Mucosa of gallbladder (tissue), 1 donor: ENCODE measurements at regions not wholly inside any gene's neighbourhood (a gene's known extent, or its start where the extent isn't known, plus 50 kb on each side); places are given as distances from the start of the nearest gene placed in this dataset.

Source experiments
- DNase-seq: peaks from one replicate; pipeline ENCODE4 v3.0.0-alpha.2; 2020; ENCODE audit warnings: low spot score
- donor health status: DM: no; HTN: no; CAD: no.

DNA sequence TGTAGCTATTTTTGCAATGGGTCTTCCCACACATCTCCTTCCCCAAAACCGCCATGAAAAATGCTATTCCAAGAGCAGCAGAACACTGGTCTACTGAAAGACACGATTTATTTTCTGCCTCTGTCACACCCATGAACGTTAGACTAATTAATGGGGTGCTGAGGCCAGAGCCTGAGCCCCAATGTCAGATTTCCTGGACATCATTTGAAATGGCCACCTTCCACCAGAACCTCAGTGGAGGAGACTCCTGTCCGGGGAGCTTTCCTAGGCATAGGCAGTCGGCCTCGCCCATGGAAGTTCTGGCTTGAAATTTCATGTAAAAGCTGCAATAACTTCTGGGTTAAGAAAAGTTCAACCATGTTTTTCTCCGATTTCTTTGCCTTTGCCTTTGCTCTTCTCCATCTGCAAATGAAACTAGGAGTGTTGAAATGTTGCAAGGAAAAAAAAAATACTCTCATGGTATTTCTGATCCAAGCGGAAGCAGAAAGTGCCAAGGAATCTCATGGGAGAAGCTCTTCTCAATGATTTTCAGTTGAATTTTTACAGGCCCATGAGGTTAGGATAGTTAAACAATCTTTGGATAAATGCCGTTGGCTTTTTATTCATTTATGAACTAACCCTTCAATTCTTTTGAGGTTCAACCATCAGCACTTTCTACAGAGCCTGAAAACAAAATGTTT, 570.8 kb upstream of the MGMT start:
- no peak for DNase-seq

GRCh38 chr10:128896963-128897362, 570.1 kb upstream of the MGMT start:
- no peak for DNase-seq

- DNase-seq = no peak
These were observed 569.5 kb upstream of the MGMT start for GRCh38 chr10:128897401-128898129.

GRCh38 chr10:128898133-128898915, 568.7 kb upstream of the MGMT start:
- DNase-seq = no peak

DNA sequence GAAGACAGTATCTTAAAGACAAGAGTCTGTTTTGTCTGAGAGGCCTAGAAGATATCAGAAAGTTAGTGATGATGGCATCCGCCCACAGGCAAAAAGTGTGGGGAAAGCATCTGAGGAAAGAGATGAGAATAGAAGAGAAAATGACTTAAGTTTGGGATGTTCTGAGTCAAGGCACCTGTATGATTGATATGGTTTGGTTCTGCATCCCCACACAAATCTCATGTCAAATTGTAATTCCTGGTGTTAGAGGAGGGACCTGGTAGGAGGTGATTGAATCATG, 568.2 kb upstream of the MGMT start:
- no peak for DNase-seq

DNA sequence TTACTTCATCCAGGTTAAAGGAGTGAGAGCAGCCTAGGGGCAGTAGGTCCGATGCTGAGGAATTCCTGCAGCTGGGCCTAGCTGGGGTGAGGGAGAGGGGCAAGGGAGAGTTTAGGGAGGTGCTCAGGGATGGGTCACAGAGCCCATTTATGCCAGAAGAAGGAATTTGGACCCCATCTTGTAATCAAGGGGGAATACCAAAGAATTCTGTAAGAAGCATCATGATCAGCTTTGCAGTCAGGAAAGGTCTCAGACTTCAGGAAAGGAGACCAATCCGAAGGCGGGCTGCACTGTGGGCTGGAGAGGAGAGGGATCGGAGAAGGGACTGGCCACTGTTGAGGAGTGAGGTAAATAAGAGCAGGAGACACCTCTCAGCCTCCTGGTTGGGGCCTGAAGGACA, 566.6 kb upstream of the MGMT start:
- no peak for DNase-seq

DNA sequence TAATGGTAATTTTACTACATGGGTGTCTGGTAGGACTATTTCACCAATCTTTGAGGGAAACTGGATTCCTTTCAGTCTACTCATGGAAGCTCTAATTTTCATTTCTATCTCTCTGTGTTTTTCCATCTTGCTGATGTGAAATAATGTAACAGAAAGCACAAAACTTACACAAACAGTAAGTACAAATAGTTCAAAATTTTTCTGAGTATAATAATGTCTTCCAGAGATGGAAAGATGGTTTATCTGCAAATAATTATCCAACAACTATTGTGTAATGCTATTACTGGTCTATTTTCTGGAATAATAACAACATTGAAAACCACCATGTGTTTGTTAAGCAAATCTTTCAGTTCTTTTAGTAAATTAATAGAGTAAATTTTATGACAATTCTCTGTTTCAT, 565.8 kb upstream of the MGMT start:
- DNase-seq = no peak

DNA sequence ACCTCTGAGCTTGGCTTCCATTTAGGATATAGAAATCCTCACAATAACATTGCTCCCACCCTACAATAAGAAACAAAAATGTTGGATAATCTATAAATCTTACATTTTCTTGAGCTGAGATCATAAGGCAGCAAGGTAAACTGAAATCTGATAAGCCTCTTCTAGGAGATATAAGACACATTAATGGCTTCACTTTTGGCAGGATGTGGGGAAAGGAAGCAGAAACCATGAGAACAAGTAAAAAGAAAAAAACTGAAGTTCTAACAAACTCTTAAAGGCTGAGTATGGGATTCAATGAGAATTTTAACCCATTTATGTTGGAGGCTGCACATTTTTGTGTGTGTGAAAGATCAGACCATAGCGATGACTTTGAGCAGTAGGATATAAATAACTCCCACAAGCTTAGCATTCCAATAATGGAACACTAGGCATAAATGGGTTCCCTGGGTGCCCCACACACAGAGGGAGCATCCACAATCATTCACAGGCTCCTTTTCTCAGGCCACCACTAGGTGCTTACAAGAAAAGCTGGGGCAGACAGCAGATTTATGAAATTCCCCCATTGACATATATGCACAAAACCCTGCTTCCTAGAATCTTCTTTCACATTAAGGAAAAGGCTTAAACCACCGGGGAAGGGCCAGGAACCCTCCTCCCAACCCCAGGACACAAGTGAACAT, 564.9 kb upstream of the MGMT start:
- no peak for DNase-seq

DNA sequence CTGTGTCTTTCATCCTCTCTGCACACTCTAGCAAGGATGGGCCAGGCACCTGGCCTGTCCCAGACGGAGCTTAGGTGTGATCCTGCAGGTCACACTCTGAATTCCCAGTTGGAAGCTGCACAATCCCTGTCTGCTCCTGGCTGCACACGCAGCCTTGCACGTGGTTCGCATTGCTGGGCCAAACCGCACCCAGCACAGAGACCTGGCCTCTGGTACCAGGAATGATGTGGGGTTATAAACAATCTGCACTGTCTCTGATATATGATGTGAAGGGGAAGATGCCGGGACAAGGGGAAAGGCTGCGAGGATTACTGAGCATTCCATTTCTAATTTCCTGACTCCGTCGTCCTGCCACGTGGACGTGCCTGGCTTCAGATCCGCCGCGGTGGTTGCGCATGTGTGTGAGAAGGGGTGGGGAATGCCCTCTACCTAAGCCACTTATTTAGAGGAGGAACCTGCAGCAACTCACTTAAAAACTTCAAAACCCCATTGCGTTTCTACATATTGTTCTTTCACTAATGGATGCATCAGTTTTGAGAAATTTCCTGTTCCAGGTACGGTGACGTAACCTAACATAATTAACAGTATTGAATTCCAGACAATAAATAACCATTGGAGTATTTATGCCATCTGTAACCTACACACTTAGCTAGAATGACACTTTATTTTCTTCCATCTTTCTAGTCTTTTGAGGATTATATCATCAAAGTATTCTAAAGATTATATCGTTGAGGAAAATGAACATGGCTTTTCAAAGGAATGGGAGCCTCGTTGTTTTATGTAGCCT, 559.7 kb upstream of the MGMT start:
- no peak for DNase-seq

DNA sequence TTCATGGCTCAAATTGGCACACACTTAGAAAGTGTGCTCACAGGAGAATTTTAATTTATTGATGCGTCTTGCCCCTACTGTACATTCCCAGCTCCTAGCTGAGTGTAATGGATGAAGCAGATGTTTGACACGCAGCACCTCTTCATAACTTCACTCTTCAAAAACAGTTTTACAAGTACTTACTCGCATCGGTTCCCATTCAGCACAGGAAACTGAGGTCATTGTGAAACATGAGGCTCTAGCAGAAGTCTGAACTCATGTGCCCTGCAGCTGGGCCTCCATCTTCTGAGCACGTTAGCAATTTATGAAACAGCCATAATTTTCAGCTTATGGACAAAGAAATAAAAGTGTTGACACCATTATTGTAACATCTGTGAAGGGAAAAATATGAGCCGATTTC, 558.9 kb upstream of the MGMT start:
- DNase-seq = no peak

DNA sequence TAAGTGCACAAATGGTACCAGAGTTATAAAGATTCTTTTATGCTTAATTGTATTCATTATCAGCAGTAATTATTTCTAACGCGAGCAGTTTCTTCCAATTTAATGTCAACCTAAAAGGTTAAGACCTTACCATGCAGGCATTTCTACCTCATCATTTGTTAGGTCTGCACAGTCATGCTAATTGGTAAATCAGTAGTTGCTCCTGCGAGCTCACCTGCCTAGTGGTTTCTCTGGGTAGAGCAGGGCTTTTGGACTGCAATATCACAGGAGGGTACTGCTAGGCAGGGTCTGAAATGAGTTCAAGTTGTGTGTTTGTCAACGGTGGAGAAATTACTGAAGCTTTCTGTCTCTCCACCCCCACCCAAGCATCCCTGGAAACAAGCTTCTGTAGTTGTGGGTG, 558.5 kb upstream of the MGMT start:
- DNase-seq = no peak

DNA sequence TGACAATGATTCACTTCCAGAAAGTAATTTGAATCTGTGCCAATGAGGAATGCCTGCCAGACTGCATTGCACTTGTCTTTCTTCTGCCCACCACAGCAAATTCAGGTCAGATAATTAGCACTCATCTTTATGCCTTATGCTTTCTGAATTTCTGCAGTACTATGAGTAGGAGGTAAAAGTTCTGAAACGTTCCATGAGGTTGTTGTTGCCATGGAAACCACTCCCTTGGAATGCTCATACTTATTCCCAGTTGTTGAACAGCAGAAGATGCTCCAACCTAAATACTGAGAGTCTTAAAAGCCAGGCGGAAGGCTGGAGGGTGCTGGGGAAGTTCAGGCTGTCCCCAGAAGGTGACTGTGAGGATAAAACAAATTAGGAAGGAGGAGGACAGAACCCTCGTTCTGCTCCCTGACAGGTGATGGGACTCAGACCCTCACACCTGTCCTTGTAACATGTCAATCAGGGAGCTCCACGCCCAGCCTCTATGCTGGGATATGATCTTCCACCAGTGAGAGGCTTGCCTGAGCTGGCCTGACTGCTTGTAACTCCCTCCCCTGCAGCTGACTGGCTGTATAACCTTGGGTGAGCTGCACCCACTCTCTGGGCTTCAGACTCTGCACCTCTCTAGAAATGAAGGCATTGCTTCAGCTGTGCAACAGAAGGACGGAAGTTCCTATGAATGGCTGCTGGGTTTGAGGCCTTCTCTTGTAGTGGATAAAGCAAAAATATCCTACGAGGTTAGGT, 554.3 kb upstream of the MGMT start:
- DNase-seq = no peak

DNA sequence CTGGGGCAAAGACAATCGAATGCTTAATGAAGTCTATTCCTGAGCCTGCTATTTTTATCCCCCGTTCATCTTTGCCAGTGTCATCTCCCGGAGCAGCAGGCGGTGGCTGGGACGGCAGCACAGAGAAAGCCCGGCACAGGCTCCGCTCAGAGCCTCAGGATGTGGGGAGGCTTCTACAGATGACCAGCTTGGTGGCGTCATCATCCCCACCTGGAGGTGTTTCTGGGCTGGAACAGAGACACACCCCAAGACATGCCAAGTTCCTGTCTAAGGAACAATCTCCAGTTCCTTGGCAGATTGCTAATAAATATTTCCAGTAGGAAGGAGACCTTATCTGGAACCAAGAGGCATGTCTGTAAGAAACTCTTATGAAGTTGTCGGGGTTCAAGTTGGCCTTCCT, 552.4 kb upstream of the MGMT start:
- no peak for DNase-seq

DNA sequence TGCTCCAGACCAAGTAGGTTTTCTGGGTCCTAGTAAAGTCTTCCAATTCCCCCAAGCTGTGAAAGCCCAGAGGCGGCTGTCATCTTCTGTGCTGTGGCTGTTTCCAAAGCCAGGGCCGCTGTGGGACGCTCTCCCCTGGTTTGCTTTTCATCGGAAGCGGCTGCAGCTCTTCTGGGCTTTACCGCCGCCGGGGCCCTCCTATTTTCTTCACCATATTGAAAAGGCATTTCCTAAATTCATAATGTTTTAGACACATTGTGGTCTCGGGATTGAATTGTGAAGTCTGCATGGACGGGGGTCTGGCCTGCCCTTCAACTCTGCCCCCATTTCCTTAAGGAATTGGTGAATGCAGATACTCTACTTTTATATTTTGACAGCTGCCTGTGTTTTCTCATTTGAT, 551.4 kb upstream of the MGMT start:
- DNase-seq = no peak

- no peak for DNase-seq
These were observed 550.7 kb upstream of the MGMT start for GRCh38 chr10:128916383-128916782.

DNA sequence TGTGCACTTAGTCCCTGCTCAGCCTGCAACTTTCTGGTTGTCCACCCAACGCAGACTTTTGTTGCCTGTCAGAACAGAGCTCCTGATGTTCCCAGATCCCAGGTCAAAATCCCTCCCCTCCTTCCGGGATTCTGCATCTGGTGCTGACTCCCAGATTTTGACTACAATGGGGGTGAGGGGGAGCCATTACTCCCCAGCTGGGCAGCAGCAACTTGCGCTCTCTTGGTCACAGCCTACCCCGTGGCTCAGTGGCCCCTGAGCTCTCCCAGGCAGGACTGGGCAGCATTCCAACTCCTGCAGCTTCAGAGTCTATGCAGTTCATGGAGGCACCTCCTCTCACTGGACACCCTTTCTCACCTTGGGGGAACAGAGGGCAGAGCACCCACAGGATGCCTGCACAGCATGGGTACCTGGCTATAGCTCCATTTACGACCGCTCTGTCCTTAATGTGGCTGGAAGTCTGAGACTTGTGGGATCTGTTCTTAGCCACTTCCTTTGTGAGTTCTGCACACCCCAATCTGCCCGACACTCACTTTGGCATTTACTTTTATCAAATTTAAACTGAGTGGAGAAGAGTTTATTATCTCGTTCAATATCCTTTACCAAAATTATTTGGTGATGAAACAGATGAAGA, 545.5 kb upstream of the MGMT start:
- DNase-seq = no peak

DNA sequence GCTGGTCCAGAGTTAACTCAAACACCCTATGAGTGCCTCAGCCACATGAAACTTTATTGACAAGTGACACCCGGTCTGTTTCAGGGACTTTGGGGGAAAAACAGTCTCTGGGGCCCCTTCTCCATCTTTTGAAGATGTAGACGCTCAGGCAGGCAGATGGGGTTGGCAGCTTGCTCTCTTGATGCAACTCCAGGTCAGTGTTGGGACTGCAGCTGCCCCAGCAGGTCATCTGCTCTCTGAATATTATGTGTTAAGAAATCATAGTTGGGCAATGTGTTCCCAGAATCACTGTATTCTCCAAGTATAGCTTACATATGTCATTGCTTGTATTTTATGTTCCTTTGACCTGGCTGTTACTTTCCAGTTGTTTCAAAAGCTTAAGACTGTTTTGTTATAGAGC, 544.9 kb upstream of the MGMT start:
- no peak for DNase-seq

GRCh38 chr10:128922619-128923196, 544.3 kb upstream of the MGMT start:
- no peak for DNase-seq

- DNase-seq = no peak
These were observed 542.1 kb upstream of the MGMT start for GRCh38 chr10:128924918-128925317.

- DNase-seq = no peak
These were observed 540.3 kb upstream of the MGMT start for GRCh38 chr10:128926711-128927110.
